Calu3 (cell line): ENCODE measurements at regions not wholly inside any gene's neighbourhood (a gene's known extent, or its start where the extent isn't known, plus 50 kb on each side); places are given as distances from the start of the nearest gene placed in this dataset.

Source experiments
- BruUV-seq: library from RNA; stranded (reverse); fragments of 400-500 nt; replicated peaks from 2 replicates; lab custom pipeline; 2021; lab: Mats Ljungman, UMichigan
- CTCF ChIA-PET: fragments of 300-600 bp; sonication (Branson Sonifier 250); formaldehyde crosslinking; loops from one replicate; lab custom pipeline; 2022; ENCODE audit warnings: antibody characterized with exemption; lab: Charles Lee
- DNase-seq: peaks from one replicate; pipeline ENCODE4 v3.0.0; 2022
- H3K27ac Mint-ChIP-seq: one replicate; pipeline ENCODE4 v1.8.0; 2022; ENCODE audit warnings: mixed read lengths; ENCODE audit not compliant: unreplicated experiment
- H3K27me3 Mint-ChIP-seq: one replicate; pipeline ENCODE4 v1.8.0; 2022; ENCODE audit warnings: mixed read lengths; ENCODE audit not compliant: unreplicated experiment
- H3K36me3 Mint-ChIP-seq: one replicate; pipeline ENCODE4 v1.8.0; 2022; ENCODE audit warnings: mild to moderate bottlenecking, moderate library complexity, mixed read lengths; ENCODE audit not compliant: insufficient read depth, unreplicated experiment
- H3K4me1 Mint-ChIP-seq: one replicate; pipeline ENCODE4 v1.8.0; 2022; ENCODE audit warnings: mild to moderate bottlenecking, low read depth, mixed read lengths; ENCODE audit not compliant: unreplicated experiment
- H3K4me3 Mint-ChIP-seq: one replicate; pipeline ENCODE4 v1.8.0; 2022; ENCODE audit warnings: mild to moderate bottlenecking, low read depth, moderate library complexity, mixed read lengths; ENCODE audit not compliant: unreplicated experiment
- H3K9me3 Mint-ChIP-seq: one replicate; pipeline ENCODE4 v1.8.0; 2022; ENCODE audit warnings: low read depth, mixed read lengths; ENCODE audit not compliant: unreplicated experiment
- CTCF ChIP-seq: fragments of 200-600 bp; IDR thresholded peaks from one replicate; pipeline ENCODE4 v1.8.0; 2022; ENCODE audit warnings: antibody characterized with exemption; ENCODE audit not compliant: unreplicated experiment
- intact Hi-C: fragments of 100-400 bp; cut with micrococcal nuclease; formaldehyde crosslinking; loops from one replicate; pipeline ENCODE4 v1.10.0; 2022; ENCODE audit not compliant: unreplicated experiment

GRCh38 chr18:78180741-78181140 lies 798.9 kb upstream of the SALL3 start:
- no TSS peak for BruUV-seq
- no peak for DNase-seq

GRCh38 chr18:78183815-78184214 lies 795.8 kb upstream of the SALL3 start:
- Mint-ChIP-seq H3K36me3 (no peaks in the 10 kb centered on the region), H3K4me1 (no peaks in the 10 kb centered on the region), H3K27ac (no peak overlapping the region), H3K9me3 (peaks cover 28% of the 10 kb centered on the region), H3K27me3 (no peaks in the 10 kb centered on the region), H3K4me3 (no peak overlapping the region)
- BruUV-seq, result no TSS peak
- TF ChIP-seq CTCF, result no peak
- no peak for DNase-seq
- CTCF ChIA-PET, result interaction anchor here (0.6 kb wide), 1 partner anchor 411 kb away, joined by 3 read pairs; no protein-coding TSS in a partner anchor
- intact Hi-C loops, result no loop called here

More at GRCh38 chr18:78180741-78181140, 798.9 kb upstream of the SALL3 start:
- no peaks in the 10 kb centered on the region for H3K36me3 Mint-ChIP-seq
- no peak overlapping the region for H3K4me3 Mint-ChIP-seq
- TF ChIP-seq CTCF, result no peak
- H3K4me1 Mint-ChIP-seq, result no peaks in the 10 kb centered on the region
- CTCF ChIA-PET, result no interaction called here
- peaks cover 41% of the 10 kb centered on the region for H3K9me3 Mint-ChIP-seq
- no peaks in the 10 kb centered on the region for H3K27me3 Mint-ChIP-seq
- intact Hi-C loops, result no loop called here
- H3K27ac Mint-ChIP-seq, result no peak overlapping the region

GRCh38 chr18:78191276-78191675 lies 788.3 kb upstream of the SALL3 start:
- no peaks in the 10 kb centered on the region for H3K4me1 Mint-ChIP-seq
- H3K27ac Mint-ChIP-seq, result no peak overlapping the region
- no peak overlapping the region for H3K4me3 Mint-ChIP-seq
- no peaks in the 10 kb centered on the region for H3K36me3 Mint-ChIP-seq
- no TSS peak for BruUV-seq
- CTCF ChIA-PET, result interaction anchor here (1.0 kb wide), 1 partner anchor 38 kb away, joined by 4 read pairs; no protein-coding TSS in a partner anchor
- intact Hi-C loops, result no loop called here
- no peak for DNase-seq
- TF ChIP-seq CTCF, result no peak
- peaks cover 16% of the 10 kb centered on the region for H3K9me3 Mint-ChIP-seq
- H3K27me3 Mint-ChIP-seq, result no peaks in the 10 kb centered on the region

- Mint-ChIP-seq H3K4me1 (no peaks in the 10 kb centered on the region), H3K27ac (no peak overlapping the region), H3K27me3 (no peaks in the 10 kb centered on the region), H3K36me3 (no peaks in the 10 kb centered on the region), H3K9me3 (peaks cover 16% of the 10 kb centered on the region), H3K4me3 (no peak overlapping the region)
- intact Hi-C loops, result no loop called here
- CTCF ChIA-PET, result no interaction called here
- no TSS peak for BruUV-seq
- DNase-seq, result no peak
- no peak for TF ChIP-seq CTCF
These were observed 787.6 kb upstream of the SALL3 start for GRCh38 chr18:78192054-78192453.
